PC-3 (cell line): ENCODE measurements at regions not wholly inside any gene's neighbourhood (a gene's known extent, or its start where the extent isn't known, plus 50 kb on each side); places are given as distances from the start of the nearest gene placed in this dataset.

Experiments
- ATAC-seq: fragments of 200-7000 bp; cut with Tn5 transposase; 2 replicates; pipeline ENCODE4 v1.9.1; 2020; ENCODE audit warnings: mild to moderate bottlenecking, moderate library complexity
- BruUV-seq: library from RNA; stranded (reverse); fragments of 400-500 nt; replicated peaks from 2 replicates; lab custom pipeline; 2021; lab: Mats Ljungman, UMichigan
- CTCF ChIA-PET: fragments of 300-600 bp; sonication (Branson Sonifier 250); formaldehyde crosslinking; loops from one replicate; lab custom pipeline; 2022; ENCODE audit warnings: antibody characterized with exemption; lab: Charles Lee
- POLR2A ChIA-PET: fragments of 300-600 bp; sonication (Branson Sonifier 250); formaldehyde crosslinking; loops from one replicate; lab custom pipeline; 2022; ENCODE audit warnings: antibody characterized with exemption; ENCODE audit not compliant: unreplicated experiment; lab: Charles Lee
- DNase-seq: peaks from one replicate; pipeline ENCODE4 v3.0.0-alpha.2; 2015
- H2AFZ ChIP-seq: fragments of 300-600 bp; sonication (generic); 2 replicates; pipeline ENCODE4 v1.6.0; 2016; ENCODE audit warnings: antibody characterized with exemption, low read length
- H3F3A ChIP-seq: fragments of 300-600 bp; sonication (generic); one replicate; pipeline ENCODE4 v1.6.0; 2017; ENCODE audit warnings: antibody characterized with exemption, low read length, control low read depth, mild to moderate bottlenecking; ENCODE audit not compliant: unreplicated experiment
- H3K27ac ChIP-seq: fragments of 300-600 bp; sonication (generic); 2 replicates; pipeline ENCODE4 v1.5.1; 2016; ENCODE audit warnings: mild to moderate bottlenecking, low read length
- H3K27me3 ChIP-seq: fragments of 300-600 bp; sonication (generic); 2 replicates; pipeline ENCODE4 v1.6.1; 2016; ENCODE audit warnings: low read length, mixed read lengths
- H3K36me3 ChIP-seq: fragments of 300-600 bp; sonication (generic); 2 replicates; pipeline ENCODE4 v1.6.1; 2016; ENCODE audit warnings: low read depth, mixed run types, low read length, mixed read lengths
- H3K4me1 ChIP-seq: fragments of 300-600 bp; sonication (generic); 2 replicates; pipeline ENCODE4 v1.5.1; 2016; ENCODE audit warnings: low read length; ENCODE audit not compliant: insufficient read depth
- H3K4me2 ChIP-seq: fragments of 300-600 bp; sonication (generic); 2 replicates; pipeline ENCODE4 v1.6.0; 2016; ENCODE audit warnings: low read length
- H3K4me3 ChIP-seq: fragments of 300-600 bp; sonication (generic); 2 replicates; pipeline ENCODE4 v1.5.1; 2016; ENCODE audit warnings: mild to moderate bottlenecking, low read length, mixed read lengths
- H3K79me2 ChIP-seq: fragments of 300-600 bp; sonication (generic); 2 replicates; pipeline ENCODE4 v1.6.1; 2017; ENCODE audit warnings: low read length, mixed read lengths
- H3K9ac ChIP-seq: fragments of 300-600 bp; sonication (generic); 2 replicates; pipeline ENCODE4 v1.6.0; 2016; ENCODE audit warnings: mild to moderate bottlenecking, low read length
- H3K9me2 ChIP-seq: fragments of 300-600 bp; sonication (generic); replicated peaks from 2 replicates; pipeline ENCODE4 v1.6.1; 2016; ENCODE audit warnings: mixed run types, low read length, mixed read lengths
- H3K9me3 ChIP-seq: fragments of 300-600 bp; sonication (generic); 2 replicates; pipeline ENCODE4 v1.6.1; 2016; ENCODE audit warnings: low read length, mixed read lengths
- H4K20me1 ChIP-seq: fragments of 300-600 bp; sonication (generic); 2 replicates; pipeline ENCODE4 v1.6.1; 2016; ENCODE audit warnings: low read length, mixed read lengths
- CTCF ChIP-seq: fragments of 300-600 bp; sonication (generic); conservative IDR thresholded peaks from 2 replicates; pipeline ENCODE4 v1.5.1; 2017; ENCODE audit warnings: antibody characterized with exemption, low read depth, mild to moderate bottlenecking, low read length
- EZH2 ChIP-seq: fragments of 300-600 bp; sonication (generic); IDR thresholded peaks from one replicate; pipeline ENCODE4 v1.6.1; 2017; ENCODE audit warnings: antibody characterized with exemption, mild to moderate bottlenecking, low read length; ENCODE audit not compliant: unreplicated experiment
- EZH2phosphoT487 ChIP-seq: fragments of 300-600 bp; sonication (generic); IDR thresholded peaks from 2 replicates; pipeline ENCODE4 v1.6.1; 2018; ENCODE audit warnings: mild to moderate bottlenecking, antibody characterized with exemption, low read length, borderline replicate concordance
- intact Hi-C: fragments of 100-400 bp; cut with micrococcal nuclease; formaldehyde crosslinking; loops from 2 replicates; pipeline ENCODE4 v1.9.0; 2023

GRCh38 chr18:78727877-78728783 lies 251.5 kb upstream of the SALL3 start:
- DNase-seq (no peak), ATAC-seq (no peak)
- TF ChIP-seq CTCF: no peak
- TF ChIP-seq EZH2: no peak
- TF ChIP-seq EZH2phosphoT487: no peak
- BruUV-seq: no TSS peak
- H3K4me3 ChIP-seq: no peak overlapping the region
- ChIA-PET CTCF (no interaction called here), POLR2A (no interaction called here)
- H3K4me2 ChIP-seq: no peak overlapping the region
- H3F3A ChIP-seq: no peaks in the 10 kb centered on the region
- H3K79me2 ChIP-seq: no peaks in the 10 kb centered on the region
- no peaks in the 10 kb centered on the region for H3K36me3 ChIP-seq
- intact Hi-C loops: no loop called here
- H3K9me3 ChIP-seq: no peaks in the 10 kb centered on the region
- no peaks in the 10 kb centered on the region for H3K4me1 ChIP-seq
- no peaks in the 10 kb centered on the region for H3K9me2 ChIP-seq
- peaks cover 83% of the 10 kb centered on the region for H3K27me3 ChIP-seq
- no peaks in the 10 kb centered on the region for H4K20me1 ChIP-seq
- no peak overlapping the region for H2AFZ ChIP-seq
- H3K9ac ChIP-seq: no peak overlapping the region
- H3K27ac ChIP-seq: no peak overlapping the region

- Histone ChIP-seq H3K4me2 (no peak overlapping the region), H3K27me3 (peaks cover 86% of the 10 kb centered on the region), H3K79me2 (no peaks in the 10 kb centered on the region), H3K4me3 (no peak overlapping the region), H3K4me1 (no peaks in the 10 kb centered on the region), H4K20me1 (no peaks in the 10 kb centered on the region), H2AFZ (no peak overlapping the region), H3F3A (no peaks in the 10 kb centered on the region), H3K9ac (no peak overlapping the region), H3K9me2 (no peaks in the 10 kb centered on the region), H3K36me3 (no peaks in the 10 kb centered on the region), H3K27ac (no peak overlapping the region), H3K9me3 (no peaks in the 10 kb centered on the region)
- ChIA-PET CTCF (no interaction called here), POLR2A (no interaction called here)
- TF ChIP-seq EZH2 (no peak), CTCF (no peak), EZH2phosphoT487 (no peak)
- BruUV-seq: no TSS peak
- intact Hi-C loops: no loop called here
- ATAC-seq (no peak), DNase-seq (no peak)
Observed at GRCh38 chr18:78728784-78729467, 250.7 kb upstream of the SALL3 start.

GRCh38 chr18:78730546-78730945 lies 249.1 kb upstream of the SALL3 start:
- peaks cover 86% of the 10 kb centered on the region for H3K27me3 ChIP-seq
- intact Hi-C loops: no loop called here
- H3K79me2 ChIP-seq: no peaks in the 10 kb centered on the region
- no peaks in the 10 kb centered on the region for H3K4me1 ChIP-seq
- no peak overlapping the region for H3K27ac ChIP-seq
- H2AFZ ChIP-seq: no peak overlapping the region
- H3K4me3 ChIP-seq: no peak overlapping the region
- no peaks in the 10 kb centered on the region for H3K9me2 ChIP-seq
- ChIA-PET CTCF (no interaction called here), POLR2A (no interaction called here)
- H3K4me2 ChIP-seq: no peak overlapping the region
- no peaks in the 10 kb centered on the region for H4K20me1 ChIP-seq
- H3K9ac ChIP-seq: no peak overlapping the region
- no peaks in the 10 kb centered on the region for H3F3A ChIP-seq
- H3K9me3 ChIP-seq: no peaks in the 10 kb centered on the region
- no peak for TF ChIP-seq EZH2phosphoT487
- TF ChIP-seq CTCF: no peak
- no peak for TF ChIP-seq EZH2
- no peaks in the 10 kb centered on the region for H3K36me3 ChIP-seq
- DNase-seq: no peak
- ATAC-seq: peak; percentile 61
- BruUV-seq: no TSS peak
